Mesothelial cell of epicardium (in vitro differentiated cells): ENCODE measurements at regions not wholly inside any gene's neighbourhood (a gene's known extent, or its start where the extent isn't known, plus 50 kb on each side); places are given as distances from the start of the nearest gene placed in this dataset.

ENCODE experiments used
- DNase-seq, 2 experiments: peaks; one replicate each; pipeline ENCODE4 v3.0.0; 2021; ENCODE audit warnings: low spot score in 2 of 2; ENCODE audit not compliant: unreplicated experiment in 2 of 2
- H3K27ac Mint-ChIP-seq: 2 replicates; pipeline ENCODE4 v1.8.0; 2021; ENCODE audit warnings: mixed read lengths
- H3K27me3 Mint-ChIP-seq: 2 replicates; pipeline ENCODE4 v1.8.0; 2021; ENCODE audit warnings: low read depth, mixed read lengths
- H3K36me3 Mint-ChIP-seq: 2 replicates; pipeline ENCODE4 v1.8.0; 2021; ENCODE audit warnings: mixed read lengths
- H3K4me1 Mint-ChIP-seq: 2 replicates; pipeline ENCODE4 v1.8.0; 2021; ENCODE audit warnings: mixed read lengths
- H3K4me3 Mint-ChIP-seq: 2 replicates; pipeline ENCODE4 v1.8.0; 2021; ENCODE audit warnings: mild to moderate bottlenecking, moderate library complexity, mixed read lengths
- H3K9me3 Mint-ChIP-seq: 2 replicates; pipeline ENCODE4 v1.8.0; 2021; ENCODE audit warnings: mixed read lengths
- CTCF ChIP-seq: fragments of 200-600 bp; sonication (generic); IDR thresholded peaks from one replicate; pipeline ENCODE4 v1.5.0; 2021; ENCODE audit warnings: antibody characterized with exemption; ENCODE audit not compliant: unreplicated experiment

GRCh38 chr11:42674436-42674835 is 637.4 kb upstream of the API5 start:
- no peak overlapping the region for H3K4me3 Mint-ChIP-seq
- no peak overlapping the region for H3K27ac Mint-ChIP-seq
- H3K4me1 Mint-ChIP-seq = no peaks in the 10 kb centered on the region
- DNase-seq = no peak
- peaks cover 2% of the 10 kb centered on the region for H3K27me3 Mint-ChIP-seq
- no peaks in the 10 kb centered on the region for H3K36me3 Mint-ChIP-seq
- H3K9me3 Mint-ChIP-seq = peaks cover 14% of the 10 kb centered on the region
- no peak for TF ChIP-seq CTCF

- TF ChIP-seq CTCF = no peak
- no peak overlapping the region for H3K4me3 Mint-ChIP-seq
- H3K4me1 Mint-ChIP-seq = no peaks in the 10 kb centered on the region
- no peak for DNase-seq
- no peak overlapping the region for H3K27ac Mint-ChIP-seq
- H3K36me3 Mint-ChIP-seq = no peaks in the 10 kb centered on the region
- H3K9me3 Mint-ChIP-seq = peaks cover 3% of the 10 kb centered on the region
- H3K27me3 Mint-ChIP-seq = no peaks in the 10 kb centered on the region
These were observed 604.3 kb upstream of the API5 start for GRCh38 chr11:42707541-42707940.

- H3K4me1 Mint-ChIP-seq = no peaks in the 10 kb centered on the region
- DNase-seq = no peak
- no peak for TF ChIP-seq CTCF
- no peak overlapping the region for H3K27ac Mint-ChIP-seq
- no peak overlapping the region for H3K4me3 Mint-ChIP-seq
- H3K9me3 Mint-ChIP-seq = peaks cover under 1% of the 10 kb centered on the region
- H3K27me3 Mint-ChIP-seq = no peaks in the 10 kb centered on the region
- no peaks in the 10 kb centered on the region for H3K36me3 Mint-ChIP-seq
These were observed 602.6 kb upstream of the API5 start for GRCh38 chr11:42709216-42709615.

GRCh38 chr11:42713279-42713678 is 598.5 kb upstream of the API5 start:
- DNase-seq = no peak
- Mint-ChIP-seq H3K27ac (no peak overlapping the region), H3K27me3 (no peaks in the 10 kb centered on the region), H3K4me1 (no peaks in the 10 kb centered on the region), H3K36me3 (no peaks in the 10 kb centered on the region), H3K9me3 (peaks cover 15% of the 10 kb centered on the region), H3K4me3 (no peak overlapping the region)
- no peak for TF ChIP-seq CTCF

GRCh38 chr11:42713753-42714152 is 598.0 kb upstream of the API5 start:
- H3K4me3 Mint-ChIP-seq = no peak overlapping the region
- H3K4me1 Mint-ChIP-seq = no peaks in the 10 kb centered on the region
- DNase-seq = no peak
- no peaks in the 10 kb centered on the region for H3K36me3 Mint-ChIP-seq
- H3K9me3 Mint-ChIP-seq = peaks cover 20% of the 10 kb centered on the region
- no peak overlapping the region for H3K27ac Mint-ChIP-seq
- no peaks in the 10 kb centered on the region for H3K27me3 Mint-ChIP-seq
- no peak for TF ChIP-seq CTCF
